Mucosa of descending colon (tissue), 3 donors: ENCODE measurements at regions not wholly inside any gene's neighbourhood (a gene's known extent, or its start where the extent isn't known, plus 50 kb on each side); places are given as distances from the start of the nearest gene placed in this dataset.

ENCODE experiments used
- ATAC-seq: fragments of 200-7000 bp; cut with Tn5 transposase; one replicate; pipeline ENCODE4 v1.9.1; 2020; ENCODE audit warnings: mild to moderate bottlenecking, moderate library complexity
- DNase-seq, 3 donors: peaks; one replicate each; pipeline ENCODE4 v3.0.0-alpha.2; 2020
- H3K36me3 ChIP-seq: fragments of 200-600 bp; one replicate; pipeline ENCODE4 v1.8.0; 2021; ENCODE audit warnings: low read depth, mild to moderate bottlenecking
- H3K4me1 ChIP-seq: fragments of 200-600 bp; one replicate; pipeline ENCODE4 v1.8.0; 2021; ENCODE audit warnings: low read depth, mild to moderate bottlenecking
- H3K4me3 ChIP-seq: fragments of 200-600 bp; one replicate; pipeline ENCODE4 v1.8.0; 2021; ENCODE audit warnings: mild to moderate bottlenecking
- H3K9me3 ChIP-seq: fragments of 200-600 bp; one replicate; pipeline ENCODE4 v1.8.0; 2021; ENCODE audit warnings: mild to moderate bottlenecking
- CTCF ChIP-seq: fragments of 200-600 bp; IDR thresholded peaks from one replicate; pipeline ENCODE4 v1.8.0; 2022; ENCODE audit warnings: antibody characterized with exemption, mild to moderate bottlenecking
- intact Hi-C, 2 donors: fragments of 100-400 bp; cut with DNase I in 1 of 2; cut with micrococcal nuclease in 1 of 2; formaldehyde crosslinking; loops; one replicate each; pipeline versions ENCODE4 v1.11.0 to v1.11.1; 2022; cut with DNase I, micrococcal nuclease
- donor health status: DM: no; HTN: no; CAD: no; lungs with moderate emphysema.
- donor health status: DM: no; HTN: no; CAD: no.
- donor health status: DM: no; HTN: yes; CAD: no.

DNA sequence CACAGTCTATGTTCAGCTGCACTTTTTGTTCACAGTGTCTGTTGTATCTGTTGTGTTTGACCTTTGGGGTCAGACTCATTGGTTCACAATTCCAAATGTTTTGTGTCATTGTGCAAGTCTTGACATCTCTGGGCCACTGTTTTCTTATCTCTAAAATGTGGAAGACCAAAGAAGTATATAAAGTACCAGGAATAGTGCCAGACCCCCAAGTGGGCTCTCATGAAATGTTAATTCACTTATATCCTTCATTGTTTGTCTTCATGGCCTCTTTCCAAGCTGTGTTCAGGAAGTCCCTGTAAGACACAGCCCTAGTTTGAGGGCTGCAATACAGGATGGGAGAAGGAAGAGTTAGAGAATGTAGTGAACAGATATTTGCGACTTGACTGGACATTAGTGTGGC, 468.3 kb upstream of the BOD1L1 start:
- H3K9me3 ChIP-seq: no peaks in the 10 kb centered on the region
- TF ChIP-seq CTCF: no peak
- no peak for DNase-seq
- ATAC-seq: no peak
- H3K4me1 ChIP-seq: no peaks in the 10 kb centered on the region
- intact Hi-C loops: no loop called here
- no peaks in the 10 kb centered on the region for H3K36me3 ChIP-seq
- H3K4me3 ChIP-seq: no peak overlapping the region

DNA sequence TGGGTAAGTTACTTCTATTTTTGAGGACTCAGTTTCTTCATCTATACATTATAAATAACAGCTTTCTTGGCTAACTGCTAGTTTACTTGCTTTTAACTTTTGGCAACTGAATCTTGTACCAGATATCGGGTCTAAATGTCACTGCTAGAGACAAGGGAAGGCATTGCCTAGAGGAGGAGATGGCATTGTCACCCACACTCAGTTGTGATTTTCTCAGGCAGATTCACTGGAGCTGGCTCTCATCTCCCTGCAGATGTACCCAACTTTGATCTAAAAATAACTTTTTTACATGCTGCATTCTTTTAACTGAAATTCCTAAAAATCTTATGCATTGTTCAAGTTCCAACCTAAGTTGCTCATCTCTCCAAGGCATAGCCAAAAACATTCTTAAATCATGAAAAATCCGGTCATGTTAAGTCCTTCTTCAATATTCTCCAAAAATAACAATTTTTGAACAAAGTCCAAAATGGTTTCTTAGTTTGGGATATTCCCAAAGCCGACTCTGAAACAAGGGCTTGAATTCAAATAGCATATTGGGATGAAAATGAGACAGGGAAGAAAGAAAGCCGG, 469.0 kb upstream of the BOD1L1 start:
- ATAC-seq: no peak
- TF ChIP-seq CTCF: no peak
- Histone ChIP-seq H3K9me3 (no peaks in the 10 kb centered on the region), H3K4me3 (no peak overlapping the region), H3K4me1 (no peaks in the 10 kb centered on the region), H3K36me3 (no peaks in the 10 kb centered on the region)
- intact Hi-C loops: no loop called here
- no peak for DNase-seq

DNA sequence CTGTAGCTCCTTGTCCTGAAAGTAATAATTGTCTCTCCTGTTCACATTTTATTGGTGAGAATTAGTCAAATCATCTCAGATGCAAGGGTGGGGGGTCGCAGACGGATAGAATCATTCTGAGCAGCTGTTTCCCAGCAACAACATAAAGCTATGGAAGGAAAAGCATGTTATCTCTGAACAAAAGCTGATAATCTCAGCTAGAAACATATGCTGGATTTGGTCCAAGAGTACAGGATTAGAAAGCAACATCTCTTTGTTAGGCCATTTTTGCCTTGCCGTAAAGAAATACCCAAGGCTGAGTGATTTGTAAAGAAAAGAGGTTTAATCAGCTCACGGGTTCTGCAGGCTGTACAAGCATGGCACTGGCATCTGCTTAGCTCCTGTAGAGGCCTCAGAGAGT, 472.8 kb upstream of the BOD1L1 start:
- intact Hi-C loops: no loop called here
- Histone ChIP-seq H3K4me3 (no peak overlapping the region), H3K9me3 (no peaks in the 10 kb centered on the region), H3K4me1 (no peaks in the 10 kb centered on the region), H3K36me3 (no peaks in the 10 kb centered on the region)
- ATAC-seq (no peak), DNase-seq (no peak)
- no peak for TF ChIP-seq CTCF

DNA sequence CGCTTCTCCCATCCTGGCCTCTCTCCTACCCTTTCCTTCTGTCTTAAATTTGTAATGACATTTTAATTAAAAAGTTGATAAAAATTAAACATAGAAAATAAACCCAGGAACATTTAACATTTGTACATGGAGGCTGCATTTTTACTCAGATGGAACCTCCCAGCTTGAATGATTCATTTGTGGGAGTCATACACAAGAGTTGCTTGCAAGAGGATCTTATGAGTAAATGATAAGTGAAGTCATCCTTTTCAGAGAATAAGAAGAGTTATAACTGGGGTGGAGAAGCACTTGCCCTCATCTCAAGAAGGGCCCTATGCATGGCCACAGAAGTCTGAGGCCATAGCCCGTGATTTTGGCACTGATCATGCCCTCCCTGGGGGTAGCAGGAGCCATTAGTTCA, 482.9 kb upstream of the BOD1L1 start:
- no peak for TF ChIP-seq CTCF
- Histone ChIP-seq H3K4me3 (no peak overlapping the region), H3K36me3 (no peaks in the 10 kb centered on the region), H3K4me1 (no peaks in the 10 kb centered on the region), H3K9me3 (peaks cover 17% of the 10 kb centered on the region)
- intact Hi-C loops: no loop called here
- ATAC-seq (no peak), DNase-seq (no peak)

GRCh38 chr4:14111730-14112181, 484.2 kb upstream of the BOD1L1 start:
- Histone ChIP-seq H3K4me1 (no peaks in the 10 kb centered on the region), H3K36me3 (no peaks in the 10 kb centered on the region), H3K4me3 (no peak overlapping the region), H3K9me3 (peaks cover 12% of the 10 kb centered on the region)
- ATAC-seq (no peak), DNase-seq (no peak)
- TF ChIP-seq CTCF: no peak
- intact Hi-C loops: no loop called here

- intact Hi-C loops: no loop called here
- Histone ChIP-seq H3K4me3 (no peak overlapping the region), H3K4me1 (no peaks in the 10 kb centered on the region), H3K9me3 (no peaks in the 10 kb centered on the region), H3K36me3 (no peaks in the 10 kb centered on the region)
- ATAC-seq (no peak), DNase-seq (no peak)
- TF ChIP-seq CTCF: no peak
Measured at GRCh38 chr4:14115106-14115505, 487.6 kb upstream of the BOD1L1 start.
